Heart left ventricle (tissue), 13 donors: ENCODE measurements at regions not wholly inside any gene's neighbourhood (a gene's known extent, or its start where the extent isn't known, plus 50 kb on each side); places are given as distances from the start of the nearest gene placed in this dataset.

Experiments used
- CTCF ChIP-seq, 12 donors: fragments of 200-600 bp; sonication (generic) in 4 of 12; IDR thresholded peaks; one replicate each; pipeline versions ENCODE4 v1.5.0 to v1.8.0; 2018 to 2022; ENCODE audit warnings: antibody characterized with exemption in 12 of 12, mild to moderate bottlenecking in 5 of 12
- POLR2A ChIP-seq, 2 donors: fragments of 450-650 bp; IDR thresholded peaks; one replicate each; pipeline ENCODE4 v1.6.1; 2017; ENCODE audit warnings: antibody characterized with exemption in 2 of 2, mild to moderate bottlenecking in 2 of 2, moderate library complexity in 2 of 2
- donor health status: ischemic (EF 13 %, LVEDD 7.1; RV severe dilation, severe dysfunction).
- donor health status: DM: no; HTN: yes; CAD: no.
- donor health status: DM: no; HTN: no; CAD: no.
- donor health status: ischemic (EF 25% LVEDD 6.9; RV normal size, moderate dysfunction).
- donor health status: ischemic (EF 25% LVEDD 5.7; RV mildly dilated, moderate dysfunction).
- donor health status: ischemic (EF 35%, LVEDD 5.7; RV mildly dilated, moderate dysfunction).
- donor health status: nonischemic (EF 11% LVEDD 7.7; RV severe dilation, severe dysfunction).
- donor health status: DM: yes; HTN: yes; CAD: no.
- donor health status: PGD.
- donor health status: ischemic (EF 29% LVEDD 5.4; RV normal size, mild dysfunction).
- donor health status: nonischemic (EF 23%, LVEDD 6.1; RV moderate dilation, normal function).

- TF ChIP-seq CTCF (IDR thresholded peaks at IDR 0.05): no peak
- no peak for TF ChIP-seq POLR2A (IDR thresholded peaks at IDR 0.05)
Observed at GRCh38 chr5:30839956-30840355, 353.5 kb upstream of the CDH6 start.
